ENCODE measurements at regions not wholly inside any gene's neighbourhood (a gene's known extent, or its start where the extent isn't known, plus 50 kb on each side); places are given as distances from the start of the nearest gene placed in this dataset.

- no peak for TF ChIP-seq CTCF (IDR thresholded peaks at IDR 0.05)
- no peak for TF ChIP-seq POLR2A (IDR thresholded peaks at IDR 0.05)
Measured at GRCh38 chr4:71107726-71108125, 114.3 kb downstream of the DCK start.
